ENCODE measurements at regions not wholly inside any gene's neighbourhood (a gene's known extent, or its start where the extent isn't known, plus 50 kb on each side); places are given as distances from the start of the nearest gene placed in this dataset.

DNA sequence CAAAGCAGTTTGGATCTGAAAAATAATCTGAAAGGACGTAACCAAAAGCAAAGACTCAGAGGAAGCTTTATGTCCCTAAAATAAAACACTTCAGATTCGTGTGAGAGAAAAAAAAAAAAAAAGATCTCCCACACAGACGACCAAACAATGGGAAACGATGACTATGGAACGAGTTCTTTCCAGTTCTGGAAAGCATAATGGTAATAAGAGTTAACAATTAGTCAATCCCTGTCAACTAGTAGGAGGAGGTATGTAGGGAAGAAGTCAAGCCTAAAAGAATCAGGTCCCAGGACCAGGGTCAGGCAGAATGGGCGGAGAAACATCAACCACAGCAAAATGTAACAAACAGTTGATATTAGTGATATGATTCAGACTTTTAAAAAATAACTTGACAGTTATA, 170.3 kb upstream of the SETBP1 start:
- FAIRE-seq = no peak
- TF ChIP-seq POLR2A (IDR thresholded peaks at IDR 0.05; ENCODE audit: low read depth, low read length) (no peak), TAF1 (IDR thresholded peaks at IDR 0.05; ENCODE audit: borderline replicate concordance, low read depth, low read length) (no peak), POLR2AphosphoS5 (IDR thresholded peaks at IDR 0.05; ENCODE audit: low read depth, low read length) (no peak)

DNA sequence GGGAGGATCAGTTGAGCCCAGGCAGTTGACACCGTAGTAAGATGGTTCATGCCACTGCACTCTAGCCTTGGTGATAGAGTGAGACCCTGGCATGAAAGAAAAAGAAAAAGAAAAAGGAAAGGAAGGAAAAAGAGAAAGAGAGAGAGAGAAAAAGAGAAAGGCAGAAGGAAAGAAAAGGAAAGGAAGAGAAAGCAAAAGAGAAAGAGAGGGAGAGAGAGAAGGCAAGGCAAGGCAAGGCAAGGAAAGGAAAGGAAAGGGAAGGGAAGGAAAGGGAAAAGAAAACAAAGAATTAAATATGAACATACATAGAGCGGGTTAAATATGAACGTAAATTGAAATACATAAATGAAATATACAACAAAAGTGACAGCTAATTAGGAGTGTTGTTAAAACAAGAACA, 167.5 kb upstream of the SETBP1 start:
- TF ChIP-seq POLR2A (IDR thresholded peaks at IDR 0.05; ENCODE audit: low read depth, low read length) = no peak
- no peak for TF ChIP-seq POLR2AphosphoS5 (IDR thresholded peaks at IDR 0.05; ENCODE audit: low read depth, low read length)
- TF ChIP-seq TAF1 (IDR thresholded peaks at IDR 0.05; ENCODE audit: borderline replicate concordance, low read depth, low read length) = no peak
- DNase-seq (ENCODE audit: insufficient read length) = no peak
- FAIRE-seq = no peak

More for the DNA sequence above, 170.3 kb upstream of the SETBP1 start:
- DNase-seq (ENCODE audit: insufficient read length) = no peak

GRCh38 chr18:44514106-44514505, 166.6 kb upstream of the SETBP1 start:
- TF ChIP-seq POLR2A (IDR thresholded peaks at IDR 0.05; ENCODE audit: low read depth, low read length) (no peak), POLR2AphosphoS5 (IDR thresholded peaks at IDR 0.05; ENCODE audit: low read depth, low read length) (no peak), TAF1 (IDR thresholded peaks at IDR 0.05; ENCODE audit: borderline replicate concordance, low read depth, low read length) (no peak)
- DNase-seq (ENCODE audit: insufficient read length) (no peak), FAIRE-seq (no peak)

GRCh38 chr18:44514766-44515165, 165.9 kb upstream of the SETBP1 start:
- DNase-seq (ENCODE audit: insufficient read length) = no peak
- TF ChIP-seq TAF1 (IDR thresholded peaks at IDR 0.05; ENCODE audit: borderline replicate concordance, low read depth, low read length) = no peak
- no peak for TF ChIP-seq POLR2A (IDR thresholded peaks at IDR 0.05; ENCODE audit: low read depth, low read length)
- TF ChIP-seq POLR2AphosphoS5 (IDR thresholded peaks at IDR 0.05; ENCODE audit: low read depth, low read length) = no peak
- no peak for FAIRE-seq

DNA sequence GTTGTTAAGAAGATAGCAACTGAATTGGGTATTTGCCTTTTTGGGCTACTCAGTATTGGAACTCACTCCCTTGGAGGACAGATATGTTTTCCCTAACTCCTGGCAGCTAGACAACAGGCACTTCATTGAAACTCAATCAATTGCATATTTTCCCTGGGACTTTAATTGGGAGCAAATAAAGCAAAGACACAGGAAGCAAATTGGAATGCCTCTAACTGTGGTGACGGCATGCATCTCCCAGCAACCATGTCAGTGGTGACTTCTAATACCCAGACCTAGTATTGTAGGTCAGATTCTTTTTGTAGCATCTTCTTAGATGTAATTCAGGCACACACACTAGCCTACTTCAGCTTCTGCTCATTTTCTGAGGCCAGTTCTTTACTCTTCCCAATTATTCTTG, 164.2 kb upstream of the SETBP1 start:
- FAIRE-seq = no peak
- no peak for DNase-seq (ENCODE audit: insufficient read length)
- TF ChIP-seq POLR2AphosphoS5 (IDR thresholded peaks at IDR 0.05; ENCODE audit: low read depth, low read length) (no peak), POLR2A (IDR thresholded peaks at IDR 0.05; ENCODE audit: low read depth, low read length) (no peak), TAF1 (IDR thresholded peaks at IDR 0.05; ENCODE audit: borderline replicate concordance, low read depth, low read length) (no peak)

DNA sequence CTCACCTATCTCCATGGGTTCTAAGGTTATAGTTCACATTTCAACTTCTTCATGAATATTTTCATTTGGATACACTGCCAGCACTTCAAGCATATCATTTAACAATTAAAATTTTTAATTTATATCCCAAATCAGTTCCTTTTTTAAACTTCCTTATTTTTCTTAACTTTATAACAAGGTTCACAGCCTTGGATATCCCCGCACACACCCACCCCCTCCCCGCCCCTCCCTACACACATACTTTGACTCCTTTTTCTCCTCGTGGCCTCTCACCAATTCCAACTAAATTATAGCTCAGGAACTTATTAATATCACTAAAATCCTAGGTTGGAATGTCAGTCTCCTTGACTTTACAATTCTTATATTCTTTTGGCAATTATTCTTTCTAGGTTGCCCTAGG, 163.6 kb upstream of the SETBP1 start:
- DNase-seq (ENCODE audit: insufficient read length) (no peak), FAIRE-seq (no peak)
- TF ChIP-seq TAF1 (IDR thresholded peaks at IDR 0.05; ENCODE audit: borderline replicate concordance, low read depth, low read length) (no peak), POLR2A (IDR thresholded peaks at IDR 0.05; ENCODE audit: low read depth, low read length) (no peak), POLR2AphosphoS5 (IDR thresholded peaks at IDR 0.05; ENCODE audit: low read depth, low read length) (no peak)

GRCh38 chr18:44518091-44518615, 162.5 kb upstream of the SETBP1 start:
- no peak for DNase-seq (ENCODE audit: insufficient read length)
- no peak for FAIRE-seq
- TF ChIP-seq POLR2AphosphoS5 (IDR thresholded peaks at IDR 0.05; ENCODE audit: low read depth, low read length) = no peak
- TF ChIP-seq POLR2A (IDR thresholded peaks at IDR 0.05; ENCODE audit: low read depth, low read length) = no peak
- TF ChIP-seq TAF1 (IDR thresholded peaks at IDR 0.05; ENCODE audit: borderline replicate concordance, low read depth, low read length) = no peak

DNA sequence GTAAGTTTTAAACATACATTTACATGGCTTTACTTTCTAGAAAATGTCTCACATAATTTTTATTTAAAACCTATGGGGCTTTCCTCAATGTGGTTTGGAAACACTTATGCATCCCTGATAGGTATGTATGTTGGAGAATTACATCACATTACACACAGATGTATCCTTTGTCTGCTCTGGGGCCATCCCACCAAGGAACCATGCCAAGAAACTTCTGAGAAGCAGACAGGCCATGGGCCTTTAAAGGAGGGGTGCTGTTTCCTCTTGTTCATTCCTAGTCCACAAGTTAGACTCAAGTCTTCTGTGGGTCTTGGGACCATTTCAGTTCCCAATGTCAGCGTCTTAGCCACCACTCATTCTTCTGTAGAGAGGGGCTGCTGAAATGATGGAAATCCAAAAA, 162.0 kb upstream of the SETBP1 start:
- DNase-seq (ENCODE audit: insufficient read length) (no peak), FAIRE-seq (no peak)
- TF ChIP-seq POLR2AphosphoS5 (IDR thresholded peaks at IDR 0.05; ENCODE audit: low read depth, low read length) (no peak), POLR2A (IDR thresholded peaks at IDR 0.05; ENCODE audit: low read depth, low read length) (no peak), TAF1 (IDR thresholded peaks at IDR 0.05; ENCODE audit: borderline replicate concordance, low read depth, low read length) (no peak)

- DNase-seq (ENCODE audit: insufficient read length) = no peak
- FAIRE-seq = no peak
- TF ChIP-seq POLR2A (IDR thresholded peaks at IDR 0.05; ENCODE audit: low read depth, low read length) (no peak), TAF1 (IDR thresholded peaks at IDR 0.05; ENCODE audit: borderline replicate concordance, low read depth, low read length) (no peak), POLR2AphosphoS5 (IDR thresholded peaks at IDR 0.05; ENCODE audit: low read depth, low read length) (no peak)
These were observed 159.6 kb upstream of the SETBP1 start for GRCh38 chr18:44520981-44521667.

DNA sequence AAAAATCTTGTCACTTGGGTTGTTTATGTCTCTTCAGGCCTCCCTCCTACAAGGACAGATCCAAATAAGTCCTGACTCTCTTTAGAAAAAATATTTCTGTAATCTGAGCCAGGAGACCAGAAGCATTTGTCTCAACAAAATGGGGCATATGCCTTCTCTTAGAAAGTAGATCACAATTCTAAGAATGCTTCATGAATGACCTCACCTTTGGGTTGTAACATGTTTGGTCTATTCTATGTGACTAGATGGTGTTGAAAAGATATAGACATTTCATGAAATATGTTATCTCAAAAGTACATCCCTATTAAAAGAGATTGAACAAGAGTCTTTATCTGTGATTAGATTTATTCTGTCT, 159.0 kb upstream of the SETBP1 start:
- FAIRE-seq (no peak), DNase-seq (ENCODE audit: insufficient read length) (no peak)
- TF ChIP-seq POLR2AphosphoS5 (IDR thresholded peaks at IDR 0.05; ENCODE audit: low read depth, low read length) (no peak), POLR2A (IDR thresholded peaks at IDR 0.05; ENCODE audit: low read depth, low read length) (no peak), TAF1 (IDR thresholded peaks at IDR 0.05; ENCODE audit: borderline replicate concordance, low read depth, low read length) (no peak)

- DNase-seq (ENCODE audit: insufficient read length) (no peak), FAIRE-seq (no peak)
These were observed 153.8 kb upstream of the SETBP1 start for GRCh38 chr18:44526705-44527415.

GRCh38 chr18:44533071-44533470, 147.6 kb upstream of the SETBP1 start:
- DNase-seq (ENCODE audit: insufficient read length) = no peak
- TF ChIP-seq POLR2A (IDR thresholded peaks at IDR 0.05; ENCODE audit: low read depth, low read length) (no peak), TAF1 (IDR thresholded peaks at IDR 0.05; ENCODE audit: borderline replicate concordance, low read depth, low read length) (no peak), POLR2AphosphoS5 (IDR thresholded peaks at IDR 0.05; ENCODE audit: low read depth, low read length) (no peak)
- FAIRE-seq = no peak

More at GRCh38 chr18:44526705-44527415, 153.8 kb upstream of the SETBP1 start:
- TF ChIP-seq POLR2AphosphoS5 (IDR thresholded peaks at IDR 0.05; ENCODE audit: low read depth, low read length) (no peak), POLR2A (IDR thresholded peaks at IDR 0.05; ENCODE audit: low read depth, low read length) (no peak), TAF1 (IDR thresholded peaks at IDR 0.05; ENCODE audit: borderline replicate concordance, low read depth, low read length) (no peak)
